Vagina (tissue), 2 donors: ENCODE measurements at regions not wholly inside any gene's neighbourhood (a gene's known extent, or its start where the extent isn't known, plus 50 kb on each side); places are given as distances from the start of the nearest gene placed in this dataset.

ENCODE experiments used
- CTCF ChIP-seq, 3 experiments: fragments of 450-650 bp in 2 of 3; fragments of 200-600 bp in 1 of 3; sonication (generic) in 1 of 3; IDR thresholded peaks; one replicate each; pipeline ENCODE4 v1.5.1; 2017 to 2019; ENCODE audit warnings: antibody characterized with exemption in 3 of 3, mild to moderate bottlenecking in 2 of 3, moderate library complexity in 2 of 3
- POLR2A ChIP-seq, 2 donors: fragments of 450-650 bp; IDR thresholded peaks; one replicate each; pipeline ENCODE4 v1.6.1; 2017; ENCODE audit warnings: antibody characterized with exemption in 2 of 2, mild to moderate bottlenecking in 2 of 2, moderate library complexity in 2 of 2
- POLR2AphosphoS5 ChIP-seq, 2 donors: sonication (generic); formaldehyde crosslinking; IDR thresholded peaks; one replicate each; pipeline ENCODE4 v1.9.0; 2017; ENCODE audit warnings: antibody characterized with exemption in 2 of 2, mild to moderate bottlenecking in 2 of 2, low read depth in 1 of 2; ENCODE audit not compliant: insufficient read depth in 1 of 2

- no peak for TF ChIP-seq CTCF (IDR thresholded peaks at IDR 0.05)
- no peak for TF ChIP-seq POLR2A (IDR thresholded peaks at IDR 0.05)
- TF ChIP-seq POLR2AphosphoS5 (IDR thresholded peaks at IDR 0.05; ENCODE audit: insufficient read depth in 1 of 2, low read depth in 1 of 2) = no peak
These were observed 73.7 kb upstream of the CITED2 start for GRCh38 chr6:139448051-139448649.
